NK-92 (cell line): ENCODE measurements at regions not wholly inside any gene's neighbourhood (a gene's known extent, or its start where the extent isn't known, plus 50 kb on each side); places are given as distances from the start of the nearest gene placed in this dataset.

Experiments
- DNase-seq: peaks from one replicate; lab custom pipeline; 2025; ENCODE audit not compliant: unreplicated experiment; lab: John Stamatoyannopoulos, UW

GRCh38 chr17:413706-414380 lies 61.2 kb upstream of the RPH3AL start:
- DNase-seq: no peak

GRCh38 chr17:413016-413350 lies 60.4 kb upstream of the RPH3AL start:
- no peak for DNase-seq

- no peak for DNase-seq
Measured at GRCh38 chr17:412211-413015, 59.8 kb upstream of the RPH3AL start.

- DNase-seq: no peak
Measured at GRCh38 chr17:411421-412120, 59.0 kb upstream of the RPH3AL start.

GRCh38 chr17:410543-411401 lies 58.2 kb upstream of the RPH3AL start:
- no peak for DNase-seq

- DNase-seq: peak; percentile 98
Measured at GRCh38 chr17:409848-410542, 57.4 kb upstream of the RPH3AL start.

- DNase-seq: no peak
Measured at GRCh38 chr17:409308-409847, 56.8 kb upstream of the RPH3AL start.

- DNase-seq: no peak
Measured at GRCh38 chr17:404703-405102, 52.1 kb upstream of the RPH3AL start.
